ENCODE measurements at regions not wholly inside any gene's neighbourhood (a gene's known extent, or its start where the extent isn't known, plus 50 kb on each side); places are given as distances from the start of the nearest gene placed in this dataset.

DNA sequence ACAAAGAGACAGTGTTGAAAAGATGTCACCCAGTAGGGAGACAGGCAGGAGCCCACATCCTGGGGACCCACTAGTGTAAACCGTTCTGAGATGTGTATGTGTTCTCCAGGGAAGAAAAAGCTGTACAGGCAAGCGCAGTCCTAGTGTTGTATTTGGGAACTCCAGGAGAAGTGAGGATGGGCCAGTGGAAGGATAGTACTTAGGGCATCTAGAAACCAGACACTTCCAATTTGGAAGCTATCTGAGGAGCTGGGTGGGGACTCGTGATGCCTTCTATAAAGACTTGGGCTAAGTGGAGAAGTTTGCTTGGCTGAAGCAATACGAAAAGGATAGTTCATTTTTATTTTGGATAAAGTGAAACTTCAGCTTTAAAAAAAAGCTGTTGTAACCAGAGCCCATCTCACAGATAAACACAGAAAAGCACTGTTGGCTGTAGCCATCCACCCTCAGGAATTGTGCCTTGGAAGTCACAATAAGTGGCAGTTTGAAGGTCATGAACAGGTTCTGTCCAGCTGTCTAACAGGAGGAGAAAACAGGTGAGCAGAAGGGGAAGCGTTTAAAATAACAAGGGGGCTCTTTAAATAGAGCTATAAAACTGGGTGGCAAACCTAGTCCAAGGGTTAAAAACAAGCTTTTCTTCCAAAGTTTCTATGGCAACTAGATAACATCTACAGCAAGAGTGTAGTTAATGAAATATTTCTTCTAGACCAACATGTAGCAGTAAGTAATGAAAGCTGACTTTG, 108.0 kb upstream of the ARHGAP5 start (continued):
- TF ChIP-seq, protein P1, sequence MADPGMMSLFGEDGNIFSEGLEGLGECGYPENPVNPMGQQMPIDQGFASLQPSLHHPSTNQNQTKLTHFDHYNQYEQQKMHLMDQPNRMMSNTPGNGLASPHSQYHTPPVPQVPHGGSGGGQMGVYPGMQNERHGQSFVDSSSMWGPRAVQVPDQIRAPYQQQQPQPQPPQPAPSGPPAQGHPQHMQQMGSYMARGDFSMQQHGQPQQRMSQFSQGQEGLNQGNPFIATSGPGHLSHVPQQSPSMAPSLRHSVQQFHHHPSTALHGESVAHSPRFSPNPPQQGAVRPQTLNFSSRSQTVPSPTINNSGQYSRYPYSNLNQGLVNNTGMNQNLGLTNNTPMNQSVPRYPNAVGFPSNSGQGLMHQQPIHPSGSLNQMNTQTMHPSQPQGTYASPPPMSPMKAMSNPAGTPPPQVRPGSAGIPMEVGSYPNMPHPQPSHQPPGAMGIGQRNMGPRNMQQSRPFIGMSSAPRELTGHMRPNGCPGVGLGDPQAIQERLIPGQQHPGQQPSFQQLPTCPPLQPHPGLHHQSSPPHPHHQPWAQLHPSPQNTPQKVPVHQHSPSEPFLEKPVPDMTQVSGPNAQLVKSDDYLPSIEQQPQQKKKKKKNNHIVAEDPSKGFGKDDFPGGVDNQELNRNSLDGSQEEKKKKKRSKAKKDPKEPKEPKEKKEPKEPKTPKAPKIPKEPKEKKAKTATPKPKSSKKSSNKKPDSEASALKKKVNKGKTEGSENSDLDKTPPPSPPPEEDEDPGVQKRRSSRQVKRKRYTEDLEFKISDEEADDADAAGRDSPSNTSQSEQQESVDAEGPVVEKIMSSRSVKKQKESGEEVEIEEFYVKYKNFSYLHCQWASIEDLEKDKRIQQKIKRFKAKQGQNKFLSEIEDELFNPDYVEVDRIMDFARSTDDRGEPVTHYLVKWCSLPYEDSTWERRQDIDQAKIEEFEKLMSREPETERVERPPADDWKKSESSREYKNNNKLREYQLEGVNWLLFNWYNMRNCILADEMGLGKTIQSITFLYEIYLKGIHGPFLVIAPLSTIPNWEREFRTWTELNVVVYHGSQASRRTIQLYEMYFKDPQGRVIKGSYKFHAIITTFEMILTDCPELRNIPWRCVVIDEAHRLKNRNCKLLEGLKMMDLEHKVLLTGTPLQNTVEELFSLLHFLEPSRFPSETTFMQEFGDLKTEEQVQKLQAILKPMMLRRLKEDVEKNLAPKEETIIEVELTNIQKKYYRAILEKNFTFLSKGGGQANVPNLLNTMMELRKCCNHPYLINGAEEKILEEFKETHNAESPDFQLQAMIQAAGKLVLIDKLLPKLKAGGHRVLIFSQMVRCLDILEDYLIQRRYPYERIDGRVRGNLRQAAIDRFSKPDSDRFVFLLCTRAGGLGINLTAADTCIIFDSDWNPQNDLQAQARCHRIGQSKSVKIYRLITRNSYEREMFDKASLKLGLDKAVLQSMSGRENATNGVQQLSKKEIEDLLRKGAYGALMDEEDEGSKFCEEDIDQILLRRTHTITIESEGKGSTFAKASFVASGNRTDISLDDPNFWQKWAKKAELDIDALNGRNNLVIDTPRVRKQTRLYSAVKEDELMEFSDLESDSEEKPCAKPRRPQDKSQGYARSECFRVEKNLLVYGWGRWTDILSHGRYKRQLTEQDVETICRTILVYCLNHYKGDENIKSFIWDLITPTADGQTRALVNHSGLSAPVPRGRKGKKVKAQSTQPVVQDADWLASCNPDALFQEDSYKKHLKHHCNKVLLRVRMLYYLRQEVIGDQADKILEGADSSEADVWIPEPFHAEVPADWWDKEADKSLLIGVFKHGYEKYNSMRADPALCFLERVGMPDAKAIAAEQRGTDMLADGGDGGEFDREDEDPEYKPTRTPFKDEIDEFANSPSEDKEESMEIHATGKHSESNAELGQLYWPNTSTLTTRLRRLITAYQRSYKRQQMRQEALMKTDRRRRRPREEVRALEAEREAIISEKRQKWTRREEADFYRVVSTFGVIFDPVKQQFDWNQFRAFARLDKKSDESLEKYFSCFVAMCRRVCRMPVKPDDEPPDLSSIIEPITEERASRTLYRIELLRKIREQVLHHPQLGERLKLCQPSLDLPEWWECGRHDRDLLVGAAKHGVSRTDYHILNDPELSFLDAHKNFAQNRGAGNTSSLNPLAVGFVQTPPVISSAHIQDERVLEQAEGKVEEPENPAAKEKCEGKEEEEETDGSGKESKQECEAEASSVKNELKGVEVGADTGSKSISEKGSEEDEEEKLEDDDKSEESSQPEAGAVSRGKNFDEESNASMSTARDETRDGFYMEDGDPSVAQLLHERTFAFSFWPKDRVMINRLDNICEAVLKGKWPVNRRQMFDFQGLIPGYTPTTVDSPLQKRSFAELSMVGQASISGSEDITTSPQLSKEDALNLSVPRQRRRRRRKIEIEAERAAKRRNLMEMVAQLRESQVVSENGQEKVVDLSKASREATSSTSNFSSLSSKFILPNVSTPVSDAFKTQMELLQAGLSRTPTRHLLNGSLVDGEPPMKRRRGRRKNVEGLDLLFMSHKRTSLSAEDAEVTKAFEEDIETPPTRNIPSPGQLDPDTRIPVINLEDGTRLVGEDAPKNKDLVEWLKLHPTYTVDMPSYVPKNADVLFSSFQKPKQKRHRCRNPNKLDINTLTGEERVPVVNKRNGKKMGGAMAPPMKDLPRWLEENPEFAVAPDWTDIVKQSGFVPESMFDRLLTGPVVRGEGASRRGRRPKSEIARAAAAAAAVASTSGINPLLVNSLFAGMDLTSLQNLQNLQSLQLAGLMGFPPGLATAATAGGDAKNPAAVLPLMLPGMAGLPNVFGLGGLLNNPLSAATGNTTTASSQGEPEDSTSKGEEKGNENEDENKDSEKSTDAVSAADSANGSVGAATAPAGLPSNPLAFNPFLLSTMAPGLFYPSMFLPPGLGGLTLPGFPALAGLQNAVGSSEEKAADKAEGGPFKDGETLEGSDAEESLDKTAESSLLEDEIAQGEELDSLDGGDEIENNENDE (IDR thresholded peaks at IDR 0.05; ENCODE audit: insufficient replicate concordance, low read length), result no peak
- TF ChIP-seq EP300 (IDR thresholded peaks at IDR 0.05; ENCODE audit: borderline replicate concordance in 1 of 2, low read depth in 2 of 2, low read length in 2 of 2) (no peak), SIRT6 (IDR thresholded peaks at IDR 0.05; ENCODE audit: low read length) (no peak), GTF2F1 (IDR thresholded peaks at IDR 0.05; ENCODE audit: borderline replicate concordance, low read depth, low read length) (no peak), KDM4A (IDR thresholded peaks at IDR 0.05; ENCODE audit: low read depth, low read length, severe bottlenecking) (no peak)

All from H1 (cell line).